OCI-LY3 (cell line): ENCODE measurements at regions not wholly inside any gene's neighbourhood (a gene's known extent, or its start where the extent isn't known, plus 50 kb on each side); places are given as distances from the start of the nearest gene placed in this dataset.

ENCODE experiments used
- H2AFZ ChIP-seq: fragments of 200-600, 300-600 bp; shearing (Covaris generic); 2 replicates; pipeline ENCODE4 v1.6.0; 2014; ENCODE audit warnings: antibody characterized with exemption, low read depth, low read length
- H3K27ac ChIP-seq: fragments of 200-600, 300-600 bp; sonication (generic); 2 replicates; pipeline ENCODE4 v1.5.1; 2014; ENCODE audit warnings: mild to moderate bottlenecking, low read length, moderate library complexity, mixed read lengths
- H3K27me3 ChIP-seq: fragments of 200-600, 300-600 bp; sonication (generic); 2 replicates; pipeline ENCODE4 v1.6.1; 2014; ENCODE audit warnings: low read depth, low read length, mixed read lengths
- H3K36me3 ChIP-seq: fragments of 200-600, 300-600 bp; sonication (generic); replicated peaks from 2 replicates; pipeline ENCODE3; 2014; ENCODE audit warnings: low read depth, low read length, mixed read lengths
- H3K4me1 ChIP-seq: fragments of 300-600, 200-600 bp; sonication (generic); 2 replicates; pipeline ENCODE4 v1.6.1; 2014; ENCODE audit warnings: low read length, mixed read lengths
- H3K4me2 ChIP-seq: fragments of 200-600, 300-600 bp; sonication (generic); 2 replicates; pipeline ENCODE4 v1.6.1; 2014; ENCODE audit warnings: low read length, mixed read lengths
- H3K4me3 ChIP-seq: fragments of 300-600, 200-600 bp; sonication (generic); 2 replicates; pipeline ENCODE4 v1.5.1; 2014; ENCODE audit warnings: antibody characterized with exemption, mild to moderate bottlenecking, low read length, moderate library complexity
- H3K79me2 ChIP-seq: fragments of 300-600, 200-600 bp; shearing (Covaris generic); 2 replicates; pipeline ENCODE4 v1.6.1; 2014; ENCODE audit warnings: mild to moderate bottlenecking, low read length, mixed read lengths
- H3K9ac ChIP-seq: fragments of 300-600, 200-600 bp; shearing (Covaris generic); 2 replicates; pipeline ENCODE4 v1.6.0; 2014; ENCODE audit warnings: mild to moderate bottlenecking, low read length, moderate library complexity
- H3K9me3 ChIP-seq: fragments of 200-600, 300-600 bp; shearing (Covaris generic); 2 replicates; pipeline ENCODE4 v1.6.1; 2014; ENCODE audit warnings: low read length, mixed read lengths; ENCODE audit not compliant: insufficient read depth
- H4K20me1 ChIP-seq: fragments of 200-600, 300-600 bp; sonication (generic); 2 replicates; pipeline ENCODE4 v1.6.1; 2016; ENCODE audit warnings: low read length, mixed read lengths; ENCODE audit not compliant: insufficient read depth
- CTCF ChIP-seq: fragments of 200-600, 300-600 bp; sonication (generic); IDR thresholded peaks from 2 replicates; pipeline ENCODE4 v1.5.1; 2014; ENCODE audit warnings: antibody characterized with exemption, low read length, low read depth
- EZH2phosphoT487 ChIP-seq: fragments of 200-600 bp; shearing (Covaris generic); IDR thresholded peaks from 2 replicates; pipeline ENCODE4 v1.6.1; 2018; ENCODE audit warnings: antibody characterized with exemption, mixed run types, low read depth

GRCh38 chr2:226140594-226140993 is 659.0 kb downstream of the IRS1 start:
- no peaks in the 10 kb centered on the region for H3K36me3 ChIP-seq
- no peak overlapping the region for H3K27ac ChIP-seq
- H3K4me3 ChIP-seq, result no peak overlapping the region
- H3K9me3 ChIP-seq, result no peaks in the 10 kb centered on the region
- no peak overlapping the region for H3K9ac ChIP-seq
- peaks cover 9% of the 10 kb centered on the region for H3K4me1 ChIP-seq
- no peak overlapping the region for H3K4me2 ChIP-seq
- H2AFZ ChIP-seq, result no peak overlapping the region
- TF ChIP-seq CTCF (no peak), EZH2phosphoT487 (no peak)
- H4K20me1 ChIP-seq, result no peaks in the 10 kb centered on the region
- no peaks in the 10 kb centered on the region for H3K79me2 ChIP-seq
- H3K27me3 ChIP-seq, result no peaks in the 10 kb centered on the region

- Histone ChIP-seq H3K36me3 (no peaks in the 10 kb centered on the region), H3K27me3 (no peaks in the 10 kb centered on the region), H3K27ac (no peak overlapping the region), H4K20me1 (no peaks in the 10 kb centered on the region), H3K79me2 (no peaks in the 10 kb centered on the region), H3K9ac (no peak overlapping the region), H3K4me1 (peaks cover 9% of the 10 kb centered on the region), H3K9me3 (no peaks in the 10 kb centered on the region), H2AFZ (no peak overlapping the region), H3K4me3 (no peak overlapping the region), H3K4me2 (no peak overlapping the region)
- TF ChIP-seq EZH2phosphoT487 (no peak), CTCF (no peak)
Measured at GRCh38 chr2:226139759-226140158, 659.9 kb downstream of the IRS1 start.

- H3K4me2 ChIP-seq, result peak overlapping the region; percentile 34
- no peak overlapping the region for H3K27ac ChIP-seq
- H3K4me3 ChIP-seq, result no peak overlapping the region
- no peak for TF ChIP-seq CTCF
- TF ChIP-seq EZH2phosphoT487, result no peak
- no peaks in the 10 kb centered on the region for H3K27me3 ChIP-seq
- H3K79me2 ChIP-seq, result no peaks in the 10 kb centered on the region
- no peak overlapping the region for H2AFZ ChIP-seq
- H3K9ac ChIP-seq, result no peak overlapping the region
- no peaks in the 10 kb centered on the region for H4K20me1 ChIP-seq
- H3K4me1 ChIP-seq, result peaks cover 9% of the 10 kb centered on the region
- no peaks in the 10 kb centered on the region for H3K9me3 ChIP-seq
- no peaks in the 10 kb centered on the region for H3K36me3 ChIP-seq
Measured at GRCh38 chr2:226137201-226137811, 662.3 kb downstream of the IRS1 start.

- H4K20me1 ChIP-seq, result no peaks in the 10 kb centered on the region
- H3K36me3 ChIP-seq, result no peaks in the 10 kb centered on the region
- H3K9me3 ChIP-seq, result no peaks in the 10 kb centered on the region
- no peak overlapping the region; the same call in 1 of the 2 replicates for H3K4me2 ChIP-seq
- TF ChIP-seq CTCF (no peak), EZH2phosphoT487 (no peak)
- no peak overlapping the region for H3K9ac ChIP-seq
- no peak overlapping the region for H2AFZ ChIP-seq
- H3K79me2 ChIP-seq, result no peaks in the 10 kb centered on the region
- no peak overlapping the region for H3K4me3 ChIP-seq
- H3K4me1 ChIP-seq, result peaks cover 9% of the 10 kb centered on the region
- no peaks in the 10 kb centered on the region for H3K27me3 ChIP-seq
- no peak overlapping the region for H3K27ac ChIP-seq
Measured at GRCh38 chr2:226136739-226137138, 662.9 kb downstream of the IRS1 start.
